OCI-LY7 (cell line): ENCODE measurements at regions not wholly inside any gene's neighbourhood (a gene's known extent, or its start where the extent isn't known, plus 50 kb on each side); places are given as distances from the start of the nearest gene placed in this dataset.

Experiments used
- EZH2phosphoT487 ChIP-seq: fragments of 200-600 bp; sonication (generic); IDR thresholded peaks from 2 replicates; pipeline ENCODE4 v1.6.1; 2018; ENCODE audit warnings: low read depth, borderline replicate concordance, mild to moderate bottlenecking, mixed run types, antibody characterized with exemption, low read length, moderate library complexity, mixed read lengths
- TF ChIP-seq, protein P1 (sequence below): fragments of 200-600 bp; sonication (generic); conservative IDR thresholded peaks from 2 replicates; pipeline ENCODE4 v1.5.1; 2014; ENCODE audit warnings: mild to moderate bottlenecking, antibody characterized with exemption, low read length, moderate library complexity, mixed read lengths

DNA sequence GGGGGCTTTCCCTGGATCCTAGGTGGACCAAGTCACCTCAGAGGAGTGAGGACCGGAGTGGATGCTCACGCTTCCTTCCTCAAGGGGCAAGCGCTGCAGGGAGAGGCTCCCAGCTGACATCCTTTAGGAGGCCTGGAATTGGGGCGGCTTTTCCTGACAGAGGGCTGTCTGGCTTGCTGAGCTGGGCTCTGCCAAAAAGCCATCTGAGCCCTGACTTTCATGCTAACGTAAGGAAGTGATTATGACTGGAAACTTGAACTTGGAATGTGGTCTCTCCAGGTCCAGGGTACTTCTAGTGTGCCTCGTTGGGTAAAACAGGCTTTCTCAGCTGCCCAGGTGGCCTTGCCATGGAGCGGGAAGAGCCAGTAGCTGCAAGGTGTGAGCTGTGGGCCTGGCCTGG, 268.3 kb upstream of the SPRED2 start:
- TF ChIP-seq, protein P1, sequence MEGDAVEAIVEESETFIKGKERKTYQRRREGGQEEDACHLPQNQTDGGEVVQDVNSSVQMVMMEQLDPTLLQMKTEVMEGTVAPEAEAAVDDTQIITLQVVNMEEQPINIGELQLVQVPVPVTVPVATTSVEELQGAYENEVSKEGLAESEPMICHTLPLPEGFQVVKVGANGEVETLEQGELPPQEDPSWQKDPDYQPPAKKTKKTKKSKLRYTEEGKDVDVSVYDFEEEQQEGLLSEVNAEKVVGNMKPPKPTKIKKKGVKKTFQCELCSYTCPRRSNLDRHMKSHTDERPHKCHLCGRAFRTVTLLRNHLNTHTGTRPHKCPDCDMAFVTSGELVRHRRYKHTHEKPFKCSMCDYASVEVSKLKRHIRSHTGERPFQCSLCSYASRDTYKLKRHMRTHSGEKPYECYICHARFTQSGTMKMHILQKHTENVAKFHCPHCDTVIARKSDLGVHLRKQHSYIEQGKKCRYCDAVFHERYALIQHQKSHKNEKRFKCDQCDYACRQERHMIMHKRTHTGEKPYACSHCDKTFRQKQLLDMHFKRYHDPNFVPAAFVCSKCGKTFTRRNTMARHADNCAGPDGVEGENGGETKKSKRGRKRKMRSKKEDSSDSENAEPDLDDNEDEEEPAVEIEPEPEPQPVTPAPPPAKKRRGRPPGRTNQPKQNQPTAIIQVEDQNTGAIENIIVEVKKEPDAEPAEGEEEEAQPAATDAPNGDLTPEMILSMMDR = no peak
- TF ChIP-seq EZH2phosphoT487 = no peak
